Astrocyte (in vitro differentiated cells and primary cell): ENCODE measurements at regions not wholly inside any gene's neighbourhood (a gene's known extent, or its start where the extent isn't known, plus 50 kb on each side); places are given as distances from the start of the nearest gene placed in this dataset.

Experiments used
- DNase-seq: peaks from one replicate; pipeline ENCODE4 v3.0.0-alpha.2; 2010; ENCODE audit warnings: low read depth
- FAIRE-seq: peaks from 2 replicates; lab custom pipeline; 2011; peaks lifted over from hg19 to GRCh38; lab: Jason Lieb, UNC
- H2AFZ ChIP-seq: 2 replicates; pipeline ENCODE4 v1.6.0; 2012; ENCODE audit warnings: low read depth, low read length, inconsistent platforms
- H3K27ac ChIP-seq: 2 replicates; pipeline ENCODE4 v1.5.1; 2011; ENCODE audit warnings: low read depth, low read length, inconsistent platforms
- H3K27me3 ChIP-seq: 2 replicates; pipeline ENCODE4 v1.6.0; 2011; ENCODE audit warnings: low read length, inconsistent platforms; ENCODE audit not compliant: insufficient read depth
- H3K36me3 ChIP-seq: 2 replicates; pipeline ENCODE4 v1.5.1; 2011; ENCODE audit warnings: low read length, inconsistent platforms; ENCODE audit not compliant: insufficient read depth
- H3K4me1 ChIP-seq: 2 replicates; pipeline ENCODE4 v1.5.1; 2011; ENCODE audit warnings: low read length, inconsistent platforms; ENCODE audit not compliant: insufficient read depth
- H3K4me2 ChIP-seq: 2 replicates; pipeline ENCODE4 v1.6.0; 2012; ENCODE audit warnings: low read length, inconsistent platforms
- H3K4me3 ChIP-seq: 2 replicates; pipeline ENCODE4 v1.5.1; 2011; ENCODE audit warnings: low read depth, mild to moderate bottlenecking, low read length, inconsistent platforms; ENCODE audit not compliant: insufficient read depth
- H3K79me2 ChIP-seq: 2 replicates; pipeline ENCODE4 v1.6.0; 2012; ENCODE audit warnings: mild to moderate bottlenecking, low read length, inconsistent platforms; ENCODE audit not compliant: insufficient read depth
- H3K9ac ChIP-seq: 2 replicates; pipeline ENCODE4 v1.6.0; 2012; ENCODE audit warnings: mild to moderate bottlenecking, low read length, inconsistent platforms
- H3K9me3 ChIP-seq: 2 replicates; pipeline ENCODE4 v1.5.1; 2012; ENCODE audit warnings: low read depth, mild to moderate bottlenecking, low read length, inconsistent platforms; ENCODE audit not compliant: insufficient read depth
- H4K20me1 ChIP-seq: 2 replicates; pipeline ENCODE4 v1.6.0; 2012; ENCODE audit warnings: low read length, inconsistent platforms; ENCODE audit not compliant: insufficient read depth
- H3K27ac Mint-ChIP-seq: one replicate; pipeline ENCODE4 v1.8.0; 2021; ENCODE audit warnings: mild to moderate bottlenecking, mixed read lengths; ENCODE audit not compliant: unreplicated experiment
- H3K27me3 Mint-ChIP-seq: one replicate; pipeline ENCODE4 v1.8.0; 2021; ENCODE audit warnings: low read depth, mixed read lengths; ENCODE audit not compliant: unreplicated experiment
- H3K36me3 Mint-ChIP-seq: one replicate; pipeline ENCODE4 v1.8.0; 2021; ENCODE audit warnings: low read depth, mixed read lengths; ENCODE audit not compliant: unreplicated experiment
- H3K4me1 Mint-ChIP-seq: one replicate; pipeline ENCODE4 v1.8.0; 2021; ENCODE audit warnings: low read depth, mixed read lengths; ENCODE audit not compliant: unreplicated experiment
- H3K4me3 Mint-ChIP-seq: one replicate; pipeline ENCODE4 v1.8.0; 2021; ENCODE audit warnings: mild to moderate bottlenecking, moderate library complexity, mixed read lengths; ENCODE audit not compliant: unreplicated experiment
- H3K9me3 Mint-ChIP-seq: one replicate; pipeline ENCODE4 v1.8.0; 2021; ENCODE audit warnings: mild to moderate bottlenecking, mixed read lengths; ENCODE audit not compliant: unreplicated experiment
- EZH2 ChIP-seq: IDR thresholded peaks from 2 replicates; pipeline ENCODE4 v1.6.1; 2012; ENCODE audit warnings: mild to moderate bottlenecking, low read length, inconsistent platforms; ENCODE audit not compliant: insufficient read depth
- TF ChIP-seq, protein P1 (sequence below): IDR thresholded peaks from 2 replicates; pipeline ENCODE4 v1.5.1; 2011; ENCODE audit warnings: low read depth, mild to moderate bottlenecking, inconsistent platforms, low read length, moderate library complexity; ENCODE audit not compliant: insufficient read depth

DNA sequence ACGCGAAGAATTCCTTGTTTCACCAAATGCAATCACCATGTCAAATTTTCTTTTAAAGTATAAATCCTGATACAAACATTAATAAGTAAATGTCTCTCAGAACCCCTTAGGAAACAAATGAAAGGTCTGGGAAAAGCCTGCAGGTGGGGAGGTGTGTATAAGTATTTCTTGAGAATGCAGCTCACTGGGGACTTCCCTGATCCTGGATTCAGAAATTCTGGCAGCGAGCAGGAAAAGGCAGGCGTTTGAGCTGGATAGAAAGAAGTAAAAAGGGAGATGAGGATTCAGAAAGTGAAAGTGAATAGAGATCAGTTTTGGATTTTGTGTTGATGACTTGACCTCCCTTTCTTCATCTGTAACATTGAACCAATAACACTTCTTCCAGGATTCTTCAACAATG lies 68.3 kb upstream of the CTSC start:
- no peak for FAIRE-seq
- no peak overlapping the region for H3K4me3 ChIP-seq
- Mint-ChIP-seq H3K36me3 (no peaks in the 10 kb centered on the region), H3K4me1 (peaks cover 34% of the 10 kb centered on the region), H3K4me3 (no peak overlapping the region), H3K9me3 (no peaks in the 10 kb centered on the region), H3K27me3 (no peaks in the 10 kb centered on the region), H3K27ac (no peak overlapping the region)
- DNase-seq: no peak
- H3K36me3 ChIP-seq: no peaks in the 10 kb centered on the region
- H4K20me1 ChIP-seq: no peaks in the 10 kb centered on the region
- TF ChIP-seq, protein P1, sequence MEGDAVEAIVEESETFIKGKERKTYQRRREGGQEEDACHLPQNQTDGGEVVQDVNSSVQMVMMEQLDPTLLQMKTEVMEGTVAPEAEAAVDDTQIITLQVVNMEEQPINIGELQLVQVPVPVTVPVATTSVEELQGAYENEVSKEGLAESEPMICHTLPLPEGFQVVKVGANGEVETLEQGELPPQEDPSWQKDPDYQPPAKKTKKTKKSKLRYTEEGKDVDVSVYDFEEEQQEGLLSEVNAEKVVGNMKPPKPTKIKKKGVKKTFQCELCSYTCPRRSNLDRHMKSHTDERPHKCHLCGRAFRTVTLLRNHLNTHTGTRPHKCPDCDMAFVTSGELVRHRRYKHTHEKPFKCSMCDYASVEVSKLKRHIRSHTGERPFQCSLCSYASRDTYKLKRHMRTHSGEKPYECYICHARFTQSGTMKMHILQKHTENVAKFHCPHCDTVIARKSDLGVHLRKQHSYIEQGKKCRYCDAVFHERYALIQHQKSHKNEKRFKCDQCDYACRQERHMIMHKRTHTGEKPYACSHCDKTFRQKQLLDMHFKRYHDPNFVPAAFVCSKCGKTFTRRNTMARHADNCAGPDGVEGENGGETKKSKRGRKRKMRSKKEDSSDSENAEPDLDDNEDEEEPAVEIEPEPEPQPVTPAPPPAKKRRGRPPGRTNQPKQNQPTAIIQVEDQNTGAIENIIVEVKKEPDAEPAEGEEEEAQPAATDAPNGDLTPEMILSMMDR: no peak
- TF ChIP-seq EZH2: no peak
- no peak overlapping the region for H2AFZ ChIP-seq
- H3K9me3 ChIP-seq: no peaks in the 10 kb centered on the region
- no peaks in the 10 kb centered on the region for H3K27me3 ChIP-seq
- no peak overlapping the region for H3K9ac ChIP-seq
- no peak overlapping the region for H3K27ac ChIP-seq
- H3K4me2 ChIP-seq: no peak overlapping the region
- no peaks in the 10 kb centered on the region for H3K79me2 ChIP-seq
- H3K4me1 ChIP-seq: peaks cover 7% of the 10 kb centered on the region

DNA sequence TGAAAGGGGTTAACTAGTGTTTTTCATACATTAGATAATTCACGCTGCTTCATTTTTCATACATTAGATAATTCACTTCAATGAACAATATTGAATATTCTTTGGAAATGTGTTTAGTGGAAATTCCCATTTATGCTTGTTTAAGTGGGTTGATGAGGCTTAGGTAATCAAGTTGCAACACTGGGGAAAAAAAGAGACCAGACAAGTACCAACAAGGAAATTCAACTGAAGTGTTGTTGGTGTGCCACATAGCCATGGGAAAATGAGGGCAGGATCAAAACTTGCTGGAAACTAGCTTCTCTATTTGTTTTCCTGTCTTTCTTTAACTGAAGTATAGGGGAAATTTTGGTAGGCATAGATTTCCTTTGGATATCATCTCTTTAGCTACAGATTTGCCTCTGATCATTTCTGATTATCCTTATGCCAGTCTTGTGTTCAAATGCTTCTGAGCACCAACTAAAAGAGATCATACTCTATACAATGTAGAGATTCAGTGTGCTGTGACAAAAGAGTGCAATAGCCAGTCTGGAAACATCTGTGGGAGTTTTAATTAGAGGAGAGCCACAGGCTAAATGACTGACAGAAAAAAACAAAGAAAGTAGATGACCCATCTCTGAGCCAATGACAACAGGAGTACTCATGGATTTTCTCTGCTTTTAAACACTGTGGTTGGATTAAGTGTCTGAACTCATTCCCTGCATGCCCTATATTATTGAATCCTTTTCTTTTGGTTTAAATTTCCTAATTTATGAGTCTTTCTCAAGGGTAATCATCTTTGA lies 67.6 kb upstream of the CTSC start:
- no peaks in the 10 kb centered on the region for H3K9me3 ChIP-seq
- H3K4me3 ChIP-seq: no peak overlapping the region
- H2AFZ ChIP-seq: no peak overlapping the region
- no peaks in the 10 kb centered on the region for H3K27me3 ChIP-seq
- H3K4me1 ChIP-seq: peaks cover 7% of the 10 kb centered on the region
- Mint-ChIP-seq H3K4me3 (no peak overlapping the region), H3K27me3 (no peaks in the 10 kb centered on the region), H3K27ac (no peak overlapping the region), H3K4me1 (peaks cover 34% of the 10 kb centered on the region), H3K36me3 (no peaks in the 10 kb centered on the region), H3K9me3 (no peaks in the 10 kb centered on the region)
- H3K9ac ChIP-seq: no peak overlapping the region
- H3K4me2 ChIP-seq: no peak overlapping the region
- TF ChIP-seq EZH2: no peak
- TF ChIP-seq, protein P1: no peak
- no peak for DNase-seq
- H3K36me3 ChIP-seq: no peaks in the 10 kb centered on the region
- no peaks in the 10 kb centered on the region for H3K79me2 ChIP-seq
- no peaks in the 10 kb centered on the region for H4K20me1 ChIP-seq
- FAIRE-seq: no peak
- no peak overlapping the region for H3K27ac ChIP-seq

DNA sequence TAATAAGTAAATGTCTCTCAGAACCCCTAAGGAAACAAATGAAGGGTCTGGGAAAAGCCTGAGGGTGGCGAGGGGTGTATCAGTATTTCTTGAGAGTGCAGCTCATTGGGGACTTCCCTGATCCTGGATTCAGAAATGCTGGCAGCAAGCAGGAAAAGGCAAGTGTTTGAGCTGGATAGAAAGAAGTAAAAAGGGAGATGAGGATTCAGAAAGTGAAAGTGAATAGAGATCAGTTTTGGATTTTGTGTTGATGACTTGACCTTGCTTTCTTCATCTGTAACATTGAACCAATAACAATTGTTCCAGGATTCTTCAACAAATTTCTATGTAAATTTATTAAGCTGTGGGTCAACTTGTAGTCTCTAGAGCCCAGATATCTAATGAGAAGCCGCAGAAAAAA lies 66.9 kb upstream of the CTSC start:
- no peaks in the 10 kb centered on the region for H3K36me3 Mint-ChIP-seq
- H3K9me3 ChIP-seq: no peaks in the 10 kb centered on the region
- no peak overlapping the region for H3K4me3 ChIP-seq
- no peak for FAIRE-seq
- H4K20me1 ChIP-seq: no peaks in the 10 kb centered on the region
- no peaks in the 10 kb centered on the region for H3K79me2 ChIP-seq
- no peaks in the 10 kb centered on the region for H3K27me3 Mint-ChIP-seq
- no peak overlapping the region for H3K27ac Mint-ChIP-seq
- peaks cover 7% of the 10 kb centered on the region for H3K4me1 ChIP-seq
- no peak overlapping the region for H3K4me2 ChIP-seq
- H3K27me3 ChIP-seq: no peaks in the 10 kb centered on the region
- peaks cover 36% of the 10 kb centered on the region for H3K4me1 Mint-ChIP-seq
- no peaks in the 10 kb centered on the region for H3K36me3 ChIP-seq
- no peak for TF ChIP-seq EZH2
- TF ChIP-seq, protein P1: no peak
- H3K9ac ChIP-seq: no peak overlapping the region
- no peak overlapping the region for H2AFZ ChIP-seq
- H3K9me3 Mint-ChIP-seq: no peaks in the 10 kb centered on the region
- no peak overlapping the region for H3K27ac ChIP-seq
- no peak overlapping the region for H3K4me3 Mint-ChIP-seq
- DNase-seq: no peak
